ENCODE measurements at regions not wholly inside any gene's neighbourhood (a gene's known extent, or its start where the extent isn't known, plus 50 kb on each side); places are given as distances from the start of the nearest gene placed in this dataset.

- no peak overlapping the region for H3K9ac ChIP-seq (ENCODE audit: low read depth in 1 of 2, low read length in 2 of 2)
- H3K36me3 ChIP-seq (ENCODE audit: control insufficient read depth in 4 of 4, insufficient read depth in 3 of 4, low read depth in 1 of 4, low read length in 3 of 4): no peaks in the 10 kb centered on the region
- TF ChIP-seq ZBTB33 (IDR thresholded peaks at IDR 0.05) (no peak), SP1 (IDR thresholded peaks at IDR 0.05) (no peak), RXRA (IDR thresholded peaks at IDR 0.05) (no peak), NR2F2 (IDR thresholded peaks at IDR 0.05) (no peak), GABPA (IDR thresholded peaks at IDR 0.05 in 1 of 2, conservative IDR thresholded peaks at IDR 0.05 in 1 of 2) (no peak), YY1 (IDR thresholded peaks at IDR 0.05) (no peak), RAD21 (IDR thresholded peaks at IDR 0.05) (no peak), FOXA2 (IDR thresholded peaks at IDR 0.05) (no peak), ATF3 (IDR thresholded peaks at IDR 0.05) (no peak), CTCF (IDR thresholded peaks at IDR 0.05; ENCODE audit: low read depth, low read length, missing input control) (no peak)
- H3K9me3 ChIP-seq (ENCODE audit: control insufficient read depth in 4 of 4, low read length in 3 of 4): no peaks in the 10 kb centered on the region
- DNase-seq (ENCODE audit: low spot score): no peak
- H3K4me1 ChIP-seq (ENCODE audit: control insufficient read depth in 4 of 4, insufficient read depth in 4 of 4, low read length in 3 of 4): no peaks in the 10 kb centered on the region
- H3K27me3 ChIP-seq (ENCODE audit: control insufficient read depth in 4 of 4, insufficient read depth in 4 of 4, low read length in 3 of 4): no peaks in the 10 kb centered on the region
- no peak overlapping the region for H3K27ac ChIP-seq (ENCODE audit: low read depth in 1 of 2, low read length in 2 of 2)
- WGBS: 93% methylated on average over 1 of the region's 1 CpG
- H3K4me3 ChIP-seq (ENCODE audit: low read depth in 1 of 3, low read length in 3 of 3): no peak overlapping the region
Observed at GRCh38 chr13:48165063-48165462, 67.9 kb upstream of the ITM2B start.

GRCh38 chr13:48163061-48163460 is 68.2 kb upstream of the MED4 start:
- no peaks in the 10 kb centered on the region for H3K27me3 ChIP-seq (ENCODE audit: control insufficient read depth in 4 of 4, insufficient read depth in 4 of 4, low read length in 3 of 4)
- no peaks in the 10 kb centered on the region for H3K36me3 ChIP-seq (ENCODE audit: control insufficient read depth in 4 of 4, insufficient read depth in 3 of 4, low read depth in 1 of 4, low read length in 3 of 4)
- no peak overlapping the region for H3K4me3 ChIP-seq (ENCODE audit: low read depth in 1 of 3, low read length in 3 of 3)
- no peak overlapping the region for H3K27ac ChIP-seq (ENCODE audit: low read depth in 1 of 2, low read length in 2 of 2)
- H3K9me3 ChIP-seq (ENCODE audit: control insufficient read depth in 4 of 4, low read length in 3 of 4): no peaks in the 10 kb centered on the region
- peaks cover 0 to 2% (median 0%) of the 10 kb centered on the region in 4 donors for H3K4me1 ChIP-seq (ENCODE audit: control insufficient read depth in 4 of 4, insufficient read depth in 4 of 4, low read length in 3 of 4)
- no peak overlapping the region for H3K9ac ChIP-seq (ENCODE audit: low read depth in 1 of 2, low read length in 2 of 2)
- TF ChIP-seq ZBTB33 (IDR thresholded peaks at IDR 0.05): no peak
- no peak for TF ChIP-seq ATF3 (IDR thresholded peaks at IDR 0.05)
- no peak for TF ChIP-seq JUND (IDR thresholded peaks at IDR 0.05)
- TF ChIP-seq MAX (IDR thresholded peaks at IDR 0.05): no peak
- no peak for TF ChIP-seq HNF4G (IDR thresholded peaks at IDR 0.05)
- TF ChIP-seq EGR1 (IDR thresholded peaks at IDR 0.05; ENCODE audit: low read depth in 2 of 2): no peak
- no peak for TF ChIP-seq NR2F2 (IDR thresholded peaks at IDR 0.05)
- TF ChIP-seq FOXA2 (IDR thresholded peaks at IDR 0.05): no peak
- TF ChIP-seq CTCF (IDR thresholded peaks at IDR 0.05; ENCODE audit: low read depth, low read length, missing input control): no peak
- TF ChIP-seq YY1 (IDR thresholded peaks at IDR 0.05): no peak
- TF ChIP-seq HNF4A (conservative IDR thresholded peaks at IDR 0.05): no peak
- no peak for TF ChIP-seq FOXA1 (IDR thresholded peaks at IDR 0.05)
- no peak for TF ChIP-seq GABPA (IDR thresholded peaks at IDR 0.05 in 1 of 2, conservative IDR thresholded peaks at IDR 0.05 in 1 of 2)
- no peak for TF ChIP-seq RAD21 (IDR thresholded peaks at IDR 0.05)
- TF ChIP-seq RXRA (IDR thresholded peaks at IDR 0.05): no peak
- no peak for TF ChIP-seq TAF1 (conservative IDR thresholded peaks at IDR 0.05)
- TF ChIP-seq REST (IDR thresholded peaks at IDR 0.05): no peak
- TF ChIP-seq SP1 (IDR thresholded peaks at IDR 0.05): no peak
- no peak for DNase-seq (ENCODE audit: low spot score)
- WGBS: 76% methylated on average over 4 of the region's 4 CpGs
